ENCODE measurements at regions not wholly inside any gene's neighbourhood (a gene's known extent, or its start where the extent isn't known, plus 50 kb on each side); places are given as distances from the start of the nearest gene placed in this dataset.

GRCh38 chr14:106508216-106508615 lies 981.8 kb downstream of the TMEM121 start:
- no peak for TF ChIP-seq RAD21 (IDR thresholded peaks at IDR 0.05; ENCODE audit: low read depth)
- no peak for TF ChIP-seq CREB1 (IDR thresholded peaks at IDR 0.05; ENCODE audit: low read depth)
- TF ChIP-seq CEBPB (IDR thresholded peaks at IDR 0.05): no peak
- no peak for TF ChIP-seq EP300 (IDR thresholded peaks at IDR 0.05; ENCODE audit: borderline replicate concordance)
- no peak for TF ChIP-seq TAF1 (IDR thresholded peaks at IDR 0.05; ENCODE audit: low read depth)
- no peak for TF ChIP-seq USF1 (IDR thresholded peaks at IDR 0.05)
- no peak for TF ChIP-seq MAX (IDR thresholded peaks at IDR 0.05)
- no peak for TF ChIP-seq TCF12 (IDR thresholded peaks at IDR 0.05; ENCODE audit: low read depth)
- no peak for TF ChIP-seq YY1 (IDR thresholded peaks at IDR 0.05; ENCODE audit: low read depth)
- TF ChIP-seq REST (IDR thresholded peaks at IDR 0.05; ENCODE audit: low read depth): no peak
